ENCODE measurements at regions not wholly inside any gene's neighbourhood (a gene's known extent, or its start where the extent isn't known, plus 50 kb on each side); places are given as distances from the start of the nearest gene placed in this dataset.
A peak's percentile ranks its signal among the peaks of the same experiment; 100 is the strongest.
"Not testable (repeated sequence)": the region's sequence is repeated elsewhere in the genome, so short reads cannot be mapped to it uniquely, and the experiment has no call there.

DNA sequence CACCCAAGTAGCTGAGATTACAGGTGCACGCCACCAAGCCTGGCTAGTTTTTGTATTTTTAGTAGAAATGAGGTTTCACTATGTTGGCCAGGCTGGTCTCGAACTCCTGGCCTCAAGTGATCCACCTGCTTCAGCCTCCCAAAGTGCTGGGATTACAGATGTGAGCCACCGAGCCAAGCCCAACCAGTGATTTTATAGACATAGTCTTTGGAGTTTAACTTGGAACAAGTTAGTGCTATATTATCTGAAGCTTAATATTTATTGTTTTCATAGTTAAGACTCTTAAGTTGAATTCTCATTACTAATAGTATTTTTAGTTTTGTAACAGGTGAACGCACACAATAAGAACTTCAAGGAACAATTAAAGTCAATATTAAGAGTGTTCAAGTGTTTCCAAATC lies 122.1 kb downstream of the SPAG6 start:
- DNase-seq, result not testable (repeated sequence)

DNA sequence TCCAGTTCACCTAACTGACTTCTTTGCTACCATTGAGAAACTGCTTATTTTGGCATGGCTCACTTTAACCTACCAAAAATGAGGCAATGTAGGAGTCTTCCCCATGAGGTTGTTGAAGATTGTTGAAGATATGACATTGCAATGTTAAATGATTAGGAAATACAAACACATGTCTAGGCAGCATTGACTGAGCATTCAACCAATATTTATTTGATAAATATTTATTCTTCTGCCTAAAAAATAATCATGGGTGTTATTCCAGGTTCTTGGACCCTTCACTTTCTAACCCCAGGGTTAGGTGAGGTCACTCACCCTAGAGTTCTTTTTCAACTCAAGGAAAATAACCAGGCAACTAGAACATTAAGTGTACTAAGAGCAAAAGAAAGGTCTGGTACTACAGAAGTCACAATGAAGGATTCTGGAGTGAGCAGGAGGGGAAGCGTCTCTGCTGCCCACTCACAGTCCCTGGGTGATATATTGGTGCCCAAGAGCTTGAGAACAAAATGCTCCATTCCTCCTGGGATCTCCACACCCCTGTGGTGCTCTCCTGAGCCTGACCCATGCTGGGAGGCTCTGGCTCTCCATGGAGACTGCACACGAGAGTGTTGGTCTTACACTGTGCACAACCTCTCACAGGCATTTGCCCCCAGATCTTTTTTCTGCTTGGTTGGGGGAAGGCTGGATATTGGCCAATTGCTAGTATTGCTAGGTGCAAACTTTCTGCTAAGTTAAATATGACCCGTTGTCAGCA lies 123.4 kb downstream of the SPAG6 start:
- no peak for DNase-seq

DNA sequence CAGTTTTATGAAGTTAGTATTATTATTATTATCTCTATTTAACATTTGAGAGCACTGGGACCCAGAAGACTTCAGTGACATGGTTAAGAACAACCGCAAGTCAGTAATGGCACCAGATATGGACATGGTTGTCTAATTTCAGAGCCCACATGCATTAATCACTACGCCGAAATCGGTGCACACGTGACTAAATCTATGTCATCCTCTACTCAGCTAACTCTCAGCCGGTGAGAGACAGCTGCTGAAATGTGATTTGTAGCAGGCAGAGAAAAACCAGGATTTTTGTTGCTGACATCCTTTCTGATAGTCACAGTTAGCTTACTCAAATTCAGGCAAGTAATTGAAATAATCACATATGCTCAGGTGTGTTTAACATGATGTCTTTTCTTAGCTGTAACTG lies 127.7 kb downstream of the SPAG6 start:
- DNase-seq, result no peak

DNA sequence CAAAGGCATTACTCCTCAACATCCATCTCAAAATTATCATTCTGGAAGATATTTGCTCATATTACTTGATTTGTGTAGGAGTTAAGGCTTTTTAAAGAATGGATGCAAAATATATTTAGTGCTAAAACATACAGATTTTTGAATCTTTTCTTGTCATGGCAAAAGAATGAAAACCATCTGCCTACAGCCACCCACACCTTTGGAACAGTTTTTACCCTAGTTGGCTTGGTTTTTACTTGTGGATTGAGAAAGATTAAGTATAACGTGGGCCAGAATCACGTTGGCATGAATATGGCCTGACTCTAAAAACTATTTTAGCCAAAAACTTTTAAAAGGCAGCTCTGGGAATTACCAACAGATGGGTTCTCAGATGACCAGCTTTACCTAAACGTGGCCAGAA lies 128.2 kb downstream of the SPAG6 start:
- DNase-seq, result no peak

DNA sequence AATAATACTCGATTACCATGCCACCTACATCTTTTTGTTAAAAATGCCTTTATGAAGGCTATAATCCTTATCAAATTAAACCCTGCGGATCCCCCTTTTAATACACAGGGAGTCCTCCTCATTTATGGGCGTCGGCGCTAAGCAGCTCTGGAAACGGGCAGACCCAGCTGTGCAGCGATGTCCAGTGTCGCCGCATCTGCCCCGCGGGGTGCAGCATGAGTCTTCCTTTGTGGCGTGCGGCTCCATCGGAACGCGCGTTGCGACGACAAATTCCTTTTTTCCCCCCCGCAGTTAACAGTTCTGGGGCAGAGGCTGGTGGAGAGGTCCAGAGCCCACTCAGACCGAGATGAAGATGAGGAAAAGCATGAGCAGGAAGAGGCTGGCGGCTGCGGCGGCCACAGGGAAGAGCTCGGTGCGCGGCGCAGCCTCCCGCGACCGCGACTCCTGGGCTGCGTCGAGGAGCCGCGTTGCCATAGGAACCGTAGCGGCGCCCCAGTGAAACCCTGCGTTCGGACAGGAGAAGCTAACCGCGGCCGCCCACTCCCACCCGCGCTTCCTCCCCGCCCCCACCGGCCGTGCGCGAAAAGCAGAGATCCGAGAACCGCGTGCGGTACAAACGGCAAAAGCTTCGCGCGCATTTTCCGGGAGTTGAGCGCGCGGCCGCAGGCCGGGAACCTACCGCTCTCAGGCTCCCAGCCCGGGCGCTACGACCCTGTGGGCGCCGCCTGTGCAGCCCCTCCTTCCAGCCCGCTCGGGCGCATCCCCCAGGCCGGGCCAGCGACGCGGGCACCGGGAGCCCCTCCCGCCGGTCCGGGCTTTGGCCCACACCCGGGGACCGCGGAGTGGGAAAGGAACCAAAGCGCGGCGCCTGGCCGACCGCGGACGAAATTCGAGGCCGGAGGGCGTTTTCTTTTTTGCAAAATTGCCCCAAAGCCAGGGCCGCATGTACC lies 130.6 kb downstream of the SPAG6 start:
- DNase-seq, result peak in 35 of 58 donors; percentile 9 to 71 (median 36)

DNA sequence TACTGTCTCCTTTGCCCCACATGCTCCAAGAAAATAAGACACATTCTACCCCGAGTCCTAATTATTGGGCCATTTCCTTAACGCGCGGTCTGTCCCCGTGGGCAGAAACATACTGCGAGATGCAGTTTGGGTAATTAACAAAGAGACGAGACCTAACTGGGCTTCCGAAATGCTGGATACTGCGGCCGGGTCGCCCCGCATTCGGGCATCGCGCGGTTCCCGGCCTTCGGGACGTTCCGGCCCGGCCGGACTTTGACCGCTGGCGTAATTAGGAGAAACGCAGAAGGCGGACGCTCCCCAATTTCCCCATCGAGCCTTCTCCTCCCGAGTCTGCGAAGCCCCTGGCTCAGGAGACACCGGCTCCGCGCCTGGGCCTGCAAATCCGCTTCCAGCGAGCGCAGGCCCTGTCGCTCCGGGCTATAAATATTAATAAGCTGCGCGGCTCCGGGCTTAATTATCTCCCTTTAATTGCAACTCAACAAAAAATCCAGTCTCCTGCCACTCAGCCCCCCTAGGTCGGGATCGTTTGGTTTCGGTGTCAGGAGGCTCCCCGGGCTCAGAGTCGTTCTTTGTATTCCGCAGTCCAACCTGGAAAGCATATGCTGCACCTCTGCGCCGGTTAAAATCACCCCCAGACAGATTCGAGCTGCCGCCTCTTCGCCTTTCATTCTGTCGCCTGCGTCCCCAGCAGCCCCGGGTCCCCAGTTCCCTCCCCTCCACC lies 131.5 kb downstream of the SPAG6 start:
- peak in 1 of 58 donors; percentile 24 for DNase-seq

DNA sequence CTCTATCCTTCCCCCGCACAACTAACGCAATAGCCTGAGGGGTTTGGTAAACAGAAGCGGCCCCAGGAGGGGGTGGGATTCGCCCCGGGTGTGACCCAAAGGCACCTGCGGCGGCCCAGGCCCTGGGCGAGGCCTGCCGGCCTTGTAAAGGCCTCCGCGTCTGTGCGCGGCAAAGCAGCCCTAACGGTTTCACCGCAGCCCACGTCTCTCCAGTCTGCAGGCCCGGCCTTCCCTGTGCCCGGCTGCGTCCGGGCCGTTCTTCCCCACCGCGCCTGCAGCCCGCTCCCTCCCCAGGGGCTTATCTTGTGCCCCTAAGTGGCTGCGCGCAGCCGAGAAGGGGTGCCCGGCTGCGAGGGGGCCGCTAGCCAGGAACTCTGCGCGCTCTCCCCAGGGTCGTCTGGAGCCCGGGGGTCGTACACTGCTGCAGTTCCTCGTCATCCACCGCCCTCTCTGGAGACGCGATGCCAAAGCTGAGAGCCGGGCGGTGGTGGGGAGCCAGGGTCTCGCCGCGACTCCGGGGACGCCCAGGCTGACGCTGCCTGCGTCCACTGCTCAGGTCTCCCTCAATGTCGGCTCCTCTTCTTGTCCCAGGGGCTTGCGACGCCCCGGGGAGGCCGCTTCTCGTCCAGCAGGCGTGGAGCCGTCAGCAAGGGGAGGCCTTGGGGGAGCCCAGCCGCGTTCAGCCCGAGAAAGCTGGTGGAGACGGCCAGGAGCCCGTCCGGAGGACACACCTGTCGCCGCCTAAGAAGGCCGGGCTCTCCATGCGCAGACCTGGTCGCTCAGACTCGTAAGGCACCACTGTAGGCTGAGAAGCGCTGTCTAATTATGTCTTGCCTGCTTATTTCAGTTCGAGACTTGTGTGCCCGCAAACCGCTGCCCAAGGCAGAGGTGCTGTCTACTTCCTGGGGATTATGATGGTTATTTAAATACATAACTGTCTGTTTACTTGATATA lies 132.3 kb downstream of the SPAG6 start:
- no peak for DNase-seq

DNA sequence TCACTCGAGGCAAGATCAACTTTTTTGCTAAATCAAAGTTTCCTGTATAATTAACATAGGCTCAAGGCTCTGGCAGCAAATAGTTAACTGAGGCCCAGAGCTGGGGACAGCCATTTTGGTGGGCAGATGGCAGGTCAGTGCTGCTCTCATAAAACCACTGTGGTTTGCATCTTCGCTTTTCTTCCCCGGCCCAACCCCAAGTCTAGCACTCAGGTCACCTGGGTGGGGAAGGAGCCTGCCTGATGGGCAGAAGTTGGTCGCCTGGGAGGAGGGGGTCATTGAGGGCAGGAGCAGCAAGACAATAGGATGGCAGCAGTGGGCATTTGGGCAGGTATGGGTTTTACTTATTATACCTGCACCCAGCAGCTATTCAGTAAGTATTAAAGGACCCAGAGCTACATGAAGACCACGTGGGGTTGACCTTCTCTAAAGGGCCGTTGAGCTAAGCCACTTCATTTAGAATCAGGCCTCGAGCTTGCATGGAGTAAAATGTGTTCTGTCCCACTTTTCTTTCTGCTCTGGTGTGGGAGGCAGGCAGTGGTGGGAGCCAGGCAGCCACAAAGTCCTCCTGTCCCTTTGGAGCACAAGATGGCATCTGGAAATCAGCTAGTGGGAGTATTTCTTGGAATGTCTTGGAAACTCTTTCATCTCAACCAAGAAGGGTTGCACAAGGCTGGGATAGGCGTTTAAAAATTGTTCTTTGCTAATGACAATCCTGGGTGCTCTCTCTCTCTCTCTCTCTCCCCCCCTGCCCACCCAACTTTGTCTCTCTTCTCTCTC lies 133.4 kb downstream of the SPAG6 start:
- DNase-seq, result peak in 3 of 58 donors; percentile 7 to 24 (median 9)

DNA sequence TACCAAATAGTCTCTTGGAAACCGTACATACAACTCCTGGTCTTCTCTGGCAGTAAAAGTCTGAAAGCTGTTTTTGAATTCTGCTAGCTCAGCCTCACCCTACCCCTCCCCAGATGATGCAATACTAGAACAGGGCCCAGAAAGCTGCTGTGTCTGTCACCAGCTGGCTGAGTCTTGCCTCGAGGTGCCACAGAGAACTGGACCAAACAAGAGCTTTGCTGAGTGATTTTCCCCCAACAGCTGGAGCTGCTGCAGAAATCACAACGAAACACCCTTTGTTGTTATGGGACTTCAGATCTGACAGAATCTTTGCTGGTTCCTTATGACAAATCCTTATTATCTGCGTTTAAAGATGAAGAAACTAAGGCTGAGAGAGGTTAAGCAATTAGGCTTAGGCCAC lies 134.1 kb downstream of the SPAG6 start:
- DNase-seq, result peak in 41 of 58 donors; percentile 8 to 86 (median 42)

DNA sequence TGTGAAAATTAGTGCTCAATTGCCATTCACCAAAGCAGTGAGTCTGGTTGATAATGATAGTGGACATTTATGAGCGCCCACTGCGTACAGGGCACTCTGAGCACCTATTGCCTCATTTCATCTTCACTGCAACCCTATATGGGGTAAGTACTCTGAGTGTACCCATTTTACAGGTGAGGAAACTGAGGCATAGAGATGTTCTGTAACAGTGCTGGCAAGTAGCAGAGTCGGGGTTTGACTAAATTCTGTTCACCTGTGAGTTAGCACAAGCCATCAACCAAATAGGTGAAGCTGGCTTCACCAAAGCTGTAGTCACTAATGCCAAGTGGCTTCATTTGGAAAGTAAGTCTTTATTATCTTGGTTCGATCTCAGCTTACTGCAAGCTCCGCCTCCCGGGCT lies 135.8 kb downstream of the SPAG6 start:
- no peak for DNase-seq

DNA sequence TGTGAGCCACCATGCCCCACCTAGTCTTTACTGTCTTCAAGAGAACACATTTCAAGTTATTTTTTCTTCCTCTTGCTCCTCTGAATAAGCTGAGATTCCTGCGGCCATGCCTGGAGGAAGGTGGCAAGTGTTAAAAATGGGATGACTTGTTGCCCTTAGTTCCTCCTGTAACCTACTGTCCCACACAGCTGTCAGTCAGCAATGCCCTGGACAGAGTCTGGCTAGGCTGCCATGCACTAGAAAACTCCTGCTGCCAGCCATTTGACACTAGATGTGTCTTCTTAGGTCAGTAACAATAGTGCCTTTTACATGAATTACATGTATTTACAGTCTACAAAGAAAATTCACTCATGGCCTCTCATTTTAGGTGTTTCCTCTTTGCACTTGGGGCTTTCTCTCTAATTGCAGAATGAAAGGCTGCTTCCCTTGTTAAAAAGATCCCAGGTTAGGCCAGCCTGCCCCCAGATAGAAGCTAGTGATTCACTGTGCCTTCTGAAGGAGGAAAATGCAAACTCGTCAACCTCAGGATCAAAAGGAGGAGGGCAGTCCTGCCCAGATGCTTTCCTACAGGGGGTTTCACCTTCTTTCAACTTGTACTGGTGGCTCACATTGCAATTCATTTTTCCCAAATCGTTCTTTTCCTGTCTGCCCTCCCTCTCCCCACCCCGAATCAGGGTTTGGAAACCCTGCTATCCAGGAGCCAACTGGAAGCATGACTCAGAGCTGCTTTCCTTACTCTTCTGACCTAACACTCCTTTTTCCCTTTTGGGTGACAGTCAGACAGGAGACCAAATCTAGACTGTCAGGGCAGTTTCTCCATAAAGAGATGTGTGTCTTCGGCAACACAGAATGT lies 136.6 kb downstream of the SPAG6 start:
- DNase-seq, result no peak

DNA sequence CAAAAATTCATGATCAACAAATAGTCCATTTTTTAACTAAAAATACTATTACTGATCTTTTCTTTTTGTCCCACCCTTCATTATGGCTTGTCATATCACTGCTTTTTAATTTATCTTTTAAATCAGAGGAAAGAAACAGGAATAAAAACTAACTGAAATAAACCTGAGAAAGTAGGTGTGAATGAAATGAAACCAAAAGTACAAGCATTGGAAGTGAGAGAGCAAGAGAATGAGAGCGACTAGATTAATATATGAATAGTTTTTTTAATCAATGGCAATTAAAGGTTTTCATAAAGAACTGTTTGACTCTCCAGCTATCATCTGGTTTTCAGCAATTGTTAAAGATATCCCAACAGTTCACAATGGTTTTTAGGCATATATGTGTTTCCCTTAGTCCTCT lies 137.8 kb downstream of the SPAG6 start:
- no peak for DNase-seq
